ENCODE measurements at regions not wholly inside any gene's neighbourhood (a gene's known extent, or its start where the extent isn't known, plus 50 kb on each side); places are given as distances from the start of the nearest gene placed in this dataset.

DNA sequence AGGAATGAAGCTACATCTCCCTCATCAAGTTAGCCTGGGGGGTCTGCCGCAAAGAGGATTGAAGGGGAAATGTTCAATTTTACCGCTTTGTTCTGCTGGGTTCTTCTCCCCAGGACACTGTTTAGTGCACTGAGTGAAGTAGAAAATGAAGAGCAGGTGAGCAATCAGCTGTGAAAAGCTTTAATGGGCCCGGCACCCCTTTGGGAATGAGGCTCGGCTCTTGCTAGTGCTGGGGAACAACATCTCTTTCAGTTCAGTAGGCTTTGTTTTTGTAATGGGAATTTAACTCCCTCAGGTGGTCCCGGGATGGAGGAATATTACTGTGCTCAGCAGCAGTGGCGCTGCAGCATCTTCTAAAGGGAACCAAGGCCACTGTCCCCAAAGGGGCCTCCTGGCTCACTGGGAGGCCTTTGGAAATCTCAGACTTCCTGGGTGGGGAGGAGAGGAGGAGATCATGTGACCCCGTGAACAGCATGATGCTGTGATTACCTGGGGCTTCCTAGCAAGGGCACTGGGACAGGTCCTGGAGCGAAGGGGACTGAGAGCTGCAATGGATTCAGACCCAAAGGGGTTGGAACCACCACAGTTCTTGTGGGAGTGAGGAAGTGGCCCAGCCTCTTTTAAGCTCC, 85.2 kb upstream of the MAX start:
- no peak for DNase-seq

DNA sequence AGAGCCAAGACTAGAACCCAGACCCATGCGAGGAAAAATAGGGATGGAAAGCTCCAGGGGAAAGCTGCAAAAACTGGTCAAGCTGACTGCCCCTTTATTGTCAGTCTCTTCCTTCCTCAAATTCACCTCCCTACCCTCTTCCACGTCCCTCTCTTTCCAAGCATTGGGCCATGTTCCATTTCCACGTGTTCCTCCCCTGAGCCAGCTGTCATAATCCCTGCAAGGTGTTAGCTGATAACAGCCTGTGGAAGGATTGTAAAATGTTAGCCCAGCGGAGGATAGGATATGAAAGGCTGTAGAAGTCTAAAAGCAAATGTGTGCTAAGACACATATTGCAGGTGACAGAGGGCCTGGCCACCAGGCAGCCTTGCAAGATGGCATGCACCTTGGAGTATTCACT, 88.0 kb upstream of the MAX start:
- no peak for DNase-seq

DNA sequence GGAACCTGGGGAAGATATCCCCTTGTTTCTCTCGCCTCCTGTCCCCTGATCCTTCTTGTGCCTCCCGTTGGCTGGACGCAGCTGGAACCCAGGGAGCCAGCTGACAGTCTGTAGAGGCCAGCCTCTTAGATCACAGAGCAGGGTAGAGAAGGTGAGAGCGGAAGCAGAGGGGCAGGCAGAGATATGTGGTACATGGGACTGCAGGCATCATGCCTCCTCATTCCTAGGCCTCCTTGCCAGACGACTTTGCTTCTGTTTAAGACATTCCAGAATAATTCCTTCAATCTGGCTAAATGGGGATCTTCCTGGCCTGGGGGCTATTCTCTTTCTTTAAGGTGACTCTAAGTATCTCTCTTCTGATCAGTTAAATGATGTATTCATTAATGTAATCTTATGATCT, 89.4 kb upstream of the MAX start:
- no peak for DNase-seq

GRCh38 chr14:65192686-65193085, 90.4 kb upstream of the MAX start:
- no peak for DNase-seq

DNA sequence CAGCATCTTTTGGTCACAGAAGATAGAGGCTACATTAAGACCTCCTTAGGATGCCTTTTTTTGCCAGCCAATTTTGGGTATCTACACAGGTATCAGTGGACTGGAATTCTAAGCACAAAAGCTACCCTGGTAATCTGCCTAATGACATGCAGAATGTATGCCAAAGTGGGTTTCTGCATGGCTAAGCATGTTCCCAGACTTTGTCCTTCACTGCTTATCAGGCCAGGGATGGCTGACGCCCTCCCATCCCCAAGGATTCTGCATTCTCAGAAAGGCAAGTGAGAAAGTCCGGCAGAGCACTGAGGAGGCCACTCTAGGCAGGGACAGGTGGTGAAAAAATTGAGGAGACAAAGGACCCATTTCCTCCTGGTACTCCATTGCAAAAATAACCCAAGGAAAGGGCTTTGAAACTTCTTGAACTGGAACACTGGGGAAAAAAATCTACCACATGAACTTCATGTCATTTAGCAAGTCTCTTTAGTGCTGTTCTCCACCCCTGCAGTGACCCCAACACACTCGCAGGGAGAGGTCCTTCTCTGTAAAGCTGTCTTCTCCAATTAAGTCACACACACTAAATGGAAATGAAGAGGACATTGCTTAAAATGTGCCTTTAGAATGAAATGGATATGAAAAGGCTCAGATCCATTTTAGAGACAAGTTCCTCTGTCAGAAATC, 91.7 kb upstream of the MAX start:
- DNase-seq = no peak

- DNase-seq = no peak
Observed at GRCh38 chr14:65195042-65195719, 92.9 kb upstream of the MAX start.

GRCh38 chr14:65198346-65198745, 96.0 kb upstream of the MAX start:
- no peak for DNase-seq

GRCh38 chr14:65200454-65200853, 98.1 kb upstream of the MAX start:
- DNase-seq = no peak

GRCh38 chr14:65203574-65203973, 101.3 kb upstream of the MAX start:
- DNase-seq = no peak

- no peak for DNase-seq
Observed at GRCh38 chr14:65204056-65204455, 101.7 kb upstream of the MAX start.

- no peak for DNase-seq
Observed at GRCh38 chr14:65206078-65206447, 103.7 kb upstream of the MAX start.

DNA sequence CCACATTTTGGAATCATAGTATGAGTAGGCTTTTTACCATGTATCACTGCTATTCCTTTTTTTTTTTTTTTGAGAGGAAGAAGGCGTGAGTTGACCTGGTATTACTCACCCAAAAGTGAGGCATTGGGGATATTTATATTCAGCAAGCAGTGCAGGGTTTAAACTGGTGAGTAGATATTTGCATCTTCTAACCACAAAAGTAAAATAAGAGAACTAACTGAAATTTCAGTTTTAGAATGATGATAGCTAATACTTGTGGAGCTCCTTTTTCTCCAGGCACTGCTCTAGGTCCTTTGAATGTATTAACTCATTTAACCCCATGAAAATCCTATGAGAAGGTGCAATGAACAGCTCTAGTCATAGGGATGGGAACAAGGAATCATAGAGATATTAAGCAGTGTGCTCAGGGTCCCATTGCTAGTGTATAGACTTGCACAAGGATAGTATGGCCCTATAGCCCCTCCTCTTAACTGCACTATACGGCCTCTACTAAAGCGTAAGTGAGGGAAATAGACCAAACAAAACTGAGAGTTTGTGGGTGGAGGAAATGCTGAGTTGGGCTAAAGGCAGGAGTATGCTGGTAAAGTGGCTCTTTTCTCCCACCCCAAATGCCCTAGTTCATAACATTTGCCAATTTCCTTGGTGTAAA, 104.3 kb upstream of the MAX start:
- no peak for DNase-seq

GRCh38 chr14:65208548-65208947, 106.2 kb upstream of the MAX start:
- no peak for DNase-seq

GRCh38 chr14:65210118-65210821, 108.0 kb upstream of the MAX start:
- DNase-seq = no peak

GRCh38 chr14:65210822-65211182, 108.5 kb upstream of the MAX start:
- DNase-seq = no peak

GRCh38 chr14:65211341-65211987, 109.1 kb upstream of the MAX start:
- no peak for DNase-seq

GRCh38 chr14:65213316-65213715, 111.0 kb upstream of the MAX start:
- DNase-seq = no peak

GRCh38 chr14:65214741-65215140, 112.4 kb upstream of the MAX start:
- DNase-seq = no peak

DNA sequence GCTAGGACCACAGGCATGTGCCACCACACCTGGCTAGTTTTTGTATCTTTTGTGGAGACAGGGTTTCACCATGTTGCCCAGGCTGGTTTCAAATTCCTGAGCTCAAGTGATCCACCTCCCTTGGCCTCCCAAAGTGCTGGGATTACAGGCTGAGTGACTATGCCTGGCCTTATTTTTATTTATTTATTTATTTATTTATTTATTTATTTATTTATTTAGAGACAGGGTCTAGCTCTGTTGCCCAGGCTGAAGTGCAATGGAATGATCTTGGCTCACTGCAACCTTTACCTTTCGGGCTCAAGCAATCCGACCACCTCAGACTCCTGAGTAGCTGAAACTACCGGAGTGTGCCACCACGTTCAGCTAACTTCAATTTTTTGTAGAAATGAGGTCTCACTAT, 117.0 kb upstream of the MAX start:
- no peak for DNase-seq

GRCh38 chr14:65222440-65222858, 120.1 kb upstream of the MAX start:
- DNase-seq = peak; percentile 26

- no peak for DNase-seq
Observed at GRCh38 chr14:65223636-65224035, 121.3 kb upstream of the MAX start.

DNA sequence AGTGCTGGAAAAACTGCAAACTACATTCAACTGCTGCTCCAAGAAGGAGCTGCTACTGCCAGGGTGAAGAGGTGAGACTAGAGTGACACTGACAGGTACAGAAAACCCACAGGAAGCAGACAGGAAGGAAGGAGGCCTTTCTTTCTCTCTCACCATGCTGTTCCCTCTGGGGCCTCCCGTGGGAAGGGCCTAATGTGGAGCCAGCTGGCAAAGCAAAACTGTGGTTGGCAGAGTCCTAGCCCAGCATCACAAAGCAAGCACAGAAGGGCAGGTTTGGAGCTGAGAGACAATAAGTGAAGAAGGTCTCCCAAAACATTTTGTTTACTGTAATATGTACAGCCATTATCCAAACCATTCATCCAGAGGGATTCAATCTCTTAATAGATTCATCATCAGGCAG, 122.5 kb upstream of the MAX start:
- no peak for DNase-seq

Data from COR-L47 (cell line).